Natural killer cell treated with Interleukin-12 subunit alpha and Interleukin-12 subunit beta and Interleukin-15 and Interleukin-18, amount 100 ng/mL, for 72 hours (primary cell): ENCODE measurements at regions not wholly inside any gene's neighbourhood (a gene's known extent, or its start where the extent isn't known, plus 50 kb on each side); places are given as distances from the start of the nearest gene placed in this dataset.

Source experiments
- ATAC-seq, 2 donors: fragments of 150-1000 bp; cut with Tn5 transposase in 1 of 2; sonication (Bioruptor Pico), chemical (Tn5 transposase) in 1 of 2; 2 replicates each; pipeline ENCODE4 v1.10.0; 2021
- DNase-seq: peaks from one replicate; pipeline ENCODE4 v3.0.0; 2022; ENCODE audit warnings: low spot score
- H3K27ac Mint-ChIP-seq, 2 donors: 1 replicate in 1 of 2; 2 replicates in 1 of 2; pipeline ENCODE4 v1.8.0; 2022; ENCODE audit warnings: mixed read lengths in 2 of 2, mild to moderate bottlenecking in 1 of 2, moderate library complexity in 1 of 2
- H3K27me3 Mint-ChIP-seq, 2 donors: 1 replicate in 1 of 2; 2 replicates in 1 of 2; pipeline ENCODE4 v1.8.0; 2022; ENCODE audit warnings: mixed read lengths in 2 of 2
- H3K36me3 Mint-ChIP-seq: one replicate; pipeline ENCODE4 v1.8.0; 2022; ENCODE audit warnings: mixed read lengths
- H3K4me1 Mint-ChIP-seq, 2 donors: 1 replicate in 1 of 2; 2 replicates in 1 of 2; pipeline ENCODE4 v1.8.0; 2022; ENCODE audit warnings: low read depth in 2 of 2, mixed read lengths in 2 of 2, mild to moderate bottlenecking in 1 of 2
- H3K4me3 Mint-ChIP-seq: one replicate; pipeline ENCODE4 v1.8.0; 2022; ENCODE audit warnings: mixed read lengths
- H3K9me3 Mint-ChIP-seq: 2 replicates; pipeline ENCODE4 v1.8.0; 2022; ENCODE audit warnings: mixed read lengths

GRCh38 chr18:71443706-71444480, 1100.2 kb downstream of the CBLN2 start:
- Mint-ChIP-seq H3K4me3 (no peak overlapping the region), H3K27me3 (no peaks in the 10 kb centered on the region), H3K36me3 (no peaks in the 10 kb centered on the region), H3K27ac (no peak overlapping the region), H3K4me1 (no peaks in the 10 kb centered on the region), H3K9me3 (peaks cover 9% of the 10 kb centered on the region)
- DNase-seq (no peak), ATAC-seq (no peak)

- H3K4me1 Mint-ChIP-seq: no peaks in the 10 kb centered on the region
- H3K27ac Mint-ChIP-seq: no peak overlapping the region
- no peak overlapping the region for H3K4me3 Mint-ChIP-seq
- ATAC-seq (no peak), DNase-seq (no peak)
- H3K27me3 Mint-ChIP-seq: no peaks in the 10 kb centered on the region
- peaks cover 17% of the 10 kb centered on the region for H3K9me3 Mint-ChIP-seq
- peaks cover 1% of the 10 kb centered on the region for H3K36me3 Mint-ChIP-seq
These were observed 1101.4 kb downstream of the CBLN2 start for GRCh38 chr18:71442731-71443141.

GRCh38 chr18:71441156-71441555, 1103.0 kb downstream of the CBLN2 start:
- no peak overlapping the region for H3K27ac Mint-ChIP-seq
- DNase-seq: no peak

GRCh38 chr18:71437511-71437910, 1106.6 kb downstream of the CBLN2 start:
- no peaks in the 10 kb centered on the region for H3K27me3 Mint-ChIP-seq
- peaks cover 10% of the 10 kb centered on the region for H3K9me3 Mint-ChIP-seq
- ATAC-seq (no peak), DNase-seq (no peak)
- H3K4me1 Mint-ChIP-seq: no peaks in the 10 kb centered on the region
- H3K36me3 Mint-ChIP-seq: peaks cover 5% of the 10 kb centered on the region
- H3K4me3 Mint-ChIP-seq: no peak overlapping the region
- no peak overlapping the region for H3K27ac Mint-ChIP-seq

More at GRCh38 chr18:71441156-71441555, 1103.0 kb downstream of the CBLN2 start:
- H3K4me3 Mint-ChIP-seq: no peak overlapping the region
- H3K36me3 Mint-ChIP-seq: peaks cover 5% of the 10 kb centered on the region
- H3K27me3 Mint-ChIP-seq: no peaks in the 10 kb centered on the region
- no peak for ATAC-seq
- H3K9me3 Mint-ChIP-seq: peaks cover 14% of the 10 kb centered on the region
- no peaks in the 10 kb centered on the region for H3K4me1 Mint-ChIP-seq

GRCh38 chr18:71433373-71433772, 1110.8 kb downstream of the CBLN2 start:
- ATAC-seq (no peak), DNase-seq (no peak)
- H3K27ac Mint-ChIP-seq: no peak overlapping the region
- H3K4me1 Mint-ChIP-seq: no peaks in the 10 kb centered on the region
- peaks cover 11% of the 10 kb centered on the region for H3K9me3 Mint-ChIP-seq
- H3K36me3 Mint-ChIP-seq: peaks cover 5% of the 10 kb centered on the region
- H3K27me3 Mint-ChIP-seq: no peaks in the 10 kb centered on the region
- H3K4me3 Mint-ChIP-seq: no peak overlapping the region

GRCh38 chr18:71431689-71432088, 1112.5 kb downstream of the CBLN2 start:
- ATAC-seq (no peak), DNase-seq (no peak)
- Mint-ChIP-seq H3K36me3 (no peaks in the 10 kb centered on the region), H3K4me1 (no peaks in the 10 kb centered on the region), H3K27ac (no peak overlapping the region), H3K27me3 (no peaks in the 10 kb centered on the region), H3K9me3 (peaks cover 6% of the 10 kb centered on the region), H3K4me3 (no peak overlapping the region)

GRCh38 chr18:71431171-71431570, 1113.0 kb downstream of the CBLN2 start:
- H3K4me3 Mint-ChIP-seq: no peak overlapping the region
- H3K9me3 Mint-ChIP-seq: peaks cover 6% of the 10 kb centered on the region
- no peaks in the 10 kb centered on the region for H3K36me3 Mint-ChIP-seq
- H3K4me1 Mint-ChIP-seq: no peaks in the 10 kb centered on the region
- no peak for ATAC-seq
- DNase-seq: no peak
- no peak overlapping the region for H3K27ac Mint-ChIP-seq
- H3K27me3 Mint-ChIP-seq: no peaks in the 10 kb centered on the region

- ATAC-seq: no peak
These were observed 1117.7 kb downstream of the CBLN2 start for GRCh38 chr18:71426441-71426840.

GRCh38 chr18:71405169-71405809, 1116.4 kb downstream of the SOCS6 start:
- DNase-seq (no peak), ATAC-seq (no peak)
- Mint-ChIP-seq H3K36me3 (no peaks in the 10 kb centered on the region), H3K9me3 (peaks cover 4% of the 10 kb centered on the region), H3K4me1 (no peaks in the 10 kb centered on the region), H3K27me3 (no peaks in the 10 kb centered on the region), H3K4me3 (no peak overlapping the region), H3K27ac (no peak overlapping the region)

More at GRCh38 chr18:71426441-71426840, 1117.7 kb downstream of the CBLN2 start:
- Mint-ChIP-seq H3K4me1 (no peaks in the 10 kb centered on the region), H3K9me3 (peaks cover 6% of the 10 kb centered on the region), H3K36me3 (no peaks in the 10 kb centered on the region), H3K4me3 (no peak overlapping the region), H3K27ac (no peak overlapping the region), H3K27me3 (no peaks in the 10 kb centered on the region)
- DNase-seq: no peak

GRCh38 chr18:71403501-71403900, 1114.7 kb downstream of the SOCS6 start:
- H3K4me1 Mint-ChIP-seq: no peaks in the 10 kb centered on the region
- no peak overlapping the region for H3K27ac Mint-ChIP-seq
- DNase-seq: no peak
- H3K36me3 Mint-ChIP-seq: no peaks in the 10 kb centered on the region
- no peaks in the 10 kb centered on the region for H3K27me3 Mint-ChIP-seq
- H3K9me3 Mint-ChIP-seq: no peaks in the 10 kb centered on the region
- H3K4me3 Mint-ChIP-seq: no peak overlapping the region
- no peak for ATAC-seq

- Mint-ChIP-seq H3K9me3 (peaks cover 3% of the 10 kb centered on the region), H3K27ac (no peak overlapping the region), H3K4me1 (no peaks in the 10 kb centered on the region), H3K27me3 (no peaks in the 10 kb centered on the region), H3K36me3 (no peaks in the 10 kb centered on the region), H3K4me3 (no peak overlapping the region)
- no peak for DNase-seq
- ATAC-seq: no peak
These were observed 1109.7 kb downstream of the SOCS6 start for GRCh38 chr18:71398531-71398930.

- ATAC-seq (no peak), DNase-seq (no peak)
- H3K4me1 Mint-ChIP-seq: no peaks in the 10 kb centered on the region
- no peak overlapping the region for H3K27ac Mint-ChIP-seq
- no peaks in the 10 kb centered on the region for H3K36me3 Mint-ChIP-seq
- no peak overlapping the region for H3K4me3 Mint-ChIP-seq
- H3K9me3 Mint-ChIP-seq: peaks cover 12% of the 10 kb centered on the region
- H3K27me3 Mint-ChIP-seq: no peaks in the 10 kb centered on the region
These were observed 1099.3 kb downstream of the SOCS6 start for GRCh38 chr18:71388148-71388547.

GRCh38 chr18:71374294-71375000, 1085.6 kb downstream of the SOCS6 start:
- ATAC-seq (no peak), DNase-seq (no peak)
- Mint-ChIP-seq H3K4me3 (no peak overlapping the region), H3K36me3 (peaks cover 6% of the 10 kb centered on the region), H3K9me3 (peaks cover 15% of the 10 kb centered on the region), H3K27me3 (no peaks in the 10 kb centered on the region), H3K4me1 (no peaks in the 10 kb centered on the region), H3K27ac (no peak overlapping the region)

- H3K27ac Mint-ChIP-seq: no peak overlapping the region
- H3K4me1 Mint-ChIP-seq: no peaks in the 10 kb centered on the region
These were observed 1083.2 kb downstream of the SOCS6 start for GRCh38 chr18:71371951-71372605.

More at GRCh38 chr18:71371951-71372605, 1083.2 kb downstream of the SOCS6 start:
- ATAC-seq: no peak
- no peak overlapping the region for H3K4me3 Mint-ChIP-seq
- DNase-seq: no peak
- peaks cover 6% of the 10 kb centered on the region for H3K36me3 Mint-ChIP-seq
- H3K9me3 Mint-ChIP-seq: peaks cover 20% of the 10 kb centered on the region
- H3K27me3 Mint-ChIP-seq: no peaks in the 10 kb centered on the region
